ENCODE measurements at regions not wholly inside any gene's neighbourhood (a gene's known extent, or its start where the extent isn't known, plus 50 kb on each side); places are given as distances from the start of the nearest gene placed in this dataset.
A peak's percentile ranks its signal among the peaks of the same experiment; 100 is the strongest.

DNA sequence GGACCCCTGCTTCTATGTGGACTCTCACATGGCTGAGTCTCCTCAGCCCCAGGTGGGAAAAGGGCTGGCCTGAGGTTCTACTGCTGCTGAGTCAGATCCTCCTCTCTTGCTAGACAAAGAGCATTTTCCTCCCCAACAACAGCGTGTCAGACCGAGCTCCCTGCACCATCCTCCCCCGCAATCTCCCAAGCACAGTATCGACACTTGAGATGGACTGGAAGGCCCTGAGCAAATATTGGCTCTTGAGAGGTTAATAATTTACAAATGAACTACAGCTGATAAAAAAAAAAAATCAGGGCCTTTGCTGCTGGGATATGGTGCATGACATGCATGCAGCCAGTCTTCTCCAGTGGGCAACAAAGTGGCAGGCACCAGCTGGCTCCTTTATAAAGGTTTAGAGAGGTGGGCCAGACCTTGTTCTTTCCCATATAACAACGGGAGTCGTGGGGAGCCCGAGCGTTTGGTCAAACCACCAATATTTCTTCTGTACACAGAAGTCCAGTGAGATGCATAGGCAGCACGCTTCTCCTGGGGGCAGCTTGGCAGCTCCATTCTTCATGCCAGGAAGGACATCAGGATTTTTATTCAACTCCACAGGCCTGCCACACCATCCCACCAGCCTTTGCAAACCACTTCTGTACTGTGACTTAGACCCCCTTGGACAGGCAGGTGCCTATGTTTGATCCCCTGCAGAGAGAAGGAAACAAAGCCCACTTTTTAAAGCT, 55.4 kb upstream of the CAMK1G start:
- DNase-seq (ENCODE audit: low spot score), result no peak

DNA sequence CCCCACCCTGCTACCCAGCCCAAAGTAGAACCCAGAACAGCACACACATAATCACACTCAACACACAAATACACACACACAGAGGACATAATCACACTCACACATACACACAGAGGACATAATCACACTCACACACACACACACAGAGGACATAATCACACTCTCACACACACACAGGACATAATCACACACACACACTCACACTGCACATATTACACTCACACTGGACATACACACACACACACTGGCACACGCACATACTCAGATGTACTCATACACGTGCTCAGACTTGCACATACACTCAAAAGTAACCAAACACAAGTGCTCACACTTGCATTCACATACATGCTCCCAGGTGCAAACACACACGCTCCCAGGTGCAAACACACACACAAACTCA, 54.3 kb upstream of the CAMK1G start:
- Mint-ChIP-seq H3K36me3 (ENCODE audit: low read depth) (no peaks in the 10 kb centered on the region), H3K27me3 (ENCODE audit: low read depth) (peaks cover 48% of the 10 kb centered on the region), H3K9me3 (ENCODE audit: low read depth) (no peaks in the 10 kb centered on the region), H3K4me3 (ENCODE audit: unreplicated experiment) (no peak overlapping the region), H3K4me1 (ENCODE audit: low read depth) (no peaks in the 10 kb centered on the region), H3K27ac (ENCODE audit: unreplicated experiment) (no peak overlapping the region)
- TF ChIP-seq, protein P1, sequence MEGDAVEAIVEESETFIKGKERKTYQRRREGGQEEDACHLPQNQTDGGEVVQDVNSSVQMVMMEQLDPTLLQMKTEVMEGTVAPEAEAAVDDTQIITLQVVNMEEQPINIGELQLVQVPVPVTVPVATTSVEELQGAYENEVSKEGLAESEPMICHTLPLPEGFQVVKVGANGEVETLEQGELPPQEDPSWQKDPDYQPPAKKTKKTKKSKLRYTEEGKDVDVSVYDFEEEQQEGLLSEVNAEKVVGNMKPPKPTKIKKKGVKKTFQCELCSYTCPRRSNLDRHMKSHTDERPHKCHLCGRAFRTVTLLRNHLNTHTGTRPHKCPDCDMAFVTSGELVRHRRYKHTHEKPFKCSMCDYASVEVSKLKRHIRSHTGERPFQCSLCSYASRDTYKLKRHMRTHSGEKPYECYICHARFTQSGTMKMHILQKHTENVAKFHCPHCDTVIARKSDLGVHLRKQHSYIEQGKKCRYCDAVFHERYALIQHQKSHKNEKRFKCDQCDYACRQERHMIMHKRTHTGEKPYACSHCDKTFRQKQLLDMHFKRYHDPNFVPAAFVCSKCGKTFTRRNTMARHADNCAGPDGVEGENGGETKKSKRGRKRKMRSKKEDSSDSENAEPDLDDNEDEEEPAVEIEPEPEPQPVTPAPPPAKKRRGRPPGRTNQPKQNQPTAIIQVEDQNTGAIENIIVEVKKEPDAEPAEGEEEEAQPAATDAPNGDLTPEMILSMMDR (IDR thresholded peaks at IDR 0.05), result no peak
- no peak for DNase-seq (ENCODE audit: low spot score)

More for the DNA sequence above, 55.4 kb upstream of the CAMK1G start:
- Mint-ChIP-seq H3K27me3 (ENCODE audit: low read depth) (peaks cover 48% of the 10 kb centered on the region), H3K4me1 (ENCODE audit: low read depth) (no peaks in the 10 kb centered on the region), H3K4me3 (ENCODE audit: unreplicated experiment) (no peak overlapping the region), H3K36me3 (ENCODE audit: low read depth) (no peaks in the 10 kb centered on the region), H3K27ac (ENCODE audit: unreplicated experiment) (no peak overlapping the region), H3K9me3 (ENCODE audit: low read depth) (no peaks in the 10 kb centered on the region)
- TF ChIP-seq, protein P1 (IDR thresholded peaks at IDR 0.05), result no peak

DNA sequence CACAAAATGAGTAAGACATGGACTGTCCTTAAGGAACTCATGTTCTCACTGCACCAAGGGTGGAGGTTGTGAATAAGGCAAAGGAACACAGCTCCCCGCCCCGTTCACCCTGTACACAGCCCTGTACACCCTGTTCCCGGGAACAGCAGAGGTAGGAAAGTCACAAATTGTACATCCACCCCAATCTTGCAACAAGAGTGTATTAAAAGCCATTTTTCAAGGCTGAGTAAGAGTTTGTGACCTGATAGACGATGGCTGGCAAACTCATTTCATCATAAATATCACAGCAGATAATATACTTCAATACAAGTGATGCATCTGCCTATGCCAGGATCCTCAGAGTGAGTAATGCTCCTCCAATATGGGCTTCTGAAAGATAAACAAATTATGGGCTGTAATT, 52.5 kb upstream of the CAMK1G start:
- Mint-ChIP-seq H3K27ac (ENCODE audit: unreplicated experiment) (no peak overlapping the region), H3K9me3 (ENCODE audit: low read depth) (no peaks in the 10 kb centered on the region), H3K4me3 (ENCODE audit: unreplicated experiment) (no peak overlapping the region), H3K27me3 (ENCODE audit: low read depth) (peaks cover 57% of the 10 kb centered on the region), H3K4me1 (ENCODE audit: low read depth) (no peaks in the 10 kb centered on the region), H3K36me3 (ENCODE audit: low read depth) (no peaks in the 10 kb centered on the region)
- DNase-seq (ENCODE audit: low spot score), result no peak
- TF ChIP-seq, protein P1 (IDR thresholded peaks at IDR 0.05), result no peak

DNA sequence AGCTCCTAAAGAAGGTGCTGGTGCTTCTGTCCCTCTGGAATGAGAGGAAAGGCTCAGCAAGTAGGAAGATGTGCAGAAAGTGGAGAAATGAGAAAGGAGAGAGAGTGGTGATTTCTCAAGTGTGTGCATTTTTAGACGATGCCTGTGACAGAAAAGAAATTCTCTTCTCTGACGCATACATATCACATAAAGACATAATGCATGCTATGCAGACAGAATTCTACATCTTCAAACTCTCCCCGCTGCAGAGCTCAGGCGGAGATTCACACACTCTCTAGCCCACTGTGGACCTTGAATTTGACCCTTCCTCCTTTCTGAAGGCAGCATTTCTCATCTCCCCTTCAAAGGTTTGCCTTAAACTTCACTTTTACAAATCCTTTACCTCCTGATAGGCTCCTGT, 52.0 kb upstream of the CAMK1G start:
- peaks cover 58% of the 10 kb centered on the region for H3K27me3 Mint-ChIP-seq (ENCODE audit: low read depth)
- no peaks in the 10 kb centered on the region for H3K36me3 Mint-ChIP-seq (ENCODE audit: low read depth)
- no peak overlapping the region for H3K4me3 Mint-ChIP-seq (ENCODE audit: unreplicated experiment)
- H3K9me3 Mint-ChIP-seq (ENCODE audit: low read depth), result no peaks in the 10 kb centered on the region
- no peaks in the 10 kb centered on the region for H3K4me1 Mint-ChIP-seq (ENCODE audit: low read depth)
- TF ChIP-seq, protein P1 (IDR thresholded peaks at IDR 0.05), result no peak
- DNase-seq (ENCODE audit: low spot score), result no peak
- H3K27ac Mint-ChIP-seq (ENCODE audit: unreplicated experiment), result no peak overlapping the region

Small RNA genes in the stretch of these regions (microRNA-seq; reads per million reads assigned to microRNA genes)
- 12.2 reads per million, percentile 26 among the genes with 10 or more reads in this experiment for gene MIR205 (ENCODE audit: borderline number of aligned reads)
